GM10248 (cell line): ENCODE measurements at regions not wholly inside any gene's neighbourhood (a gene's known extent, or its start where the extent isn't known, plus 50 kb on each side); places are given as distances from the start of the nearest gene placed in this dataset.
"Not testable (repeated sequence)": the region's sequence is repeated elsewhere in the genome, so short reads cannot be mapped to it uniquely, and the experiment has no call there.

Source experiments
- CTCF ChIA-PET: fragments of 300-600 bp; sonication (Branson Sonifier 250); formaldehyde crosslinking; extraction: SDS; loops from one replicate; lab custom pipeline; 2021; ENCODE audit warnings: antibody characterized with exemption; lab: Yijun Ruan, JAX
- POLR2A ChIA-PET: fragments of 350-650 bp; sonication (Branson Sonifier 250); formaldehyde crosslinking; extraction: SDS; loops from one replicate; lab custom pipeline; 2020; ENCODE audit warnings: antibody characterized with exemption; lab: Yijun Ruan, JAX
- DNase-seq: peaks from one replicate; pipeline ENCODE4 v3.0.0; 2012; ENCODE audit errors: extremely low spot score
- CTCF ChIP-seq: IDR thresholded peaks from 2 replicates; pipeline ENCODE4 v1.5.1; 2012; ENCODE audit warnings: mild to moderate bottlenecking, low read depth; ENCODE audit errors: extremely low read depth, missing control alignments, control extremely low read depth

DNA sequence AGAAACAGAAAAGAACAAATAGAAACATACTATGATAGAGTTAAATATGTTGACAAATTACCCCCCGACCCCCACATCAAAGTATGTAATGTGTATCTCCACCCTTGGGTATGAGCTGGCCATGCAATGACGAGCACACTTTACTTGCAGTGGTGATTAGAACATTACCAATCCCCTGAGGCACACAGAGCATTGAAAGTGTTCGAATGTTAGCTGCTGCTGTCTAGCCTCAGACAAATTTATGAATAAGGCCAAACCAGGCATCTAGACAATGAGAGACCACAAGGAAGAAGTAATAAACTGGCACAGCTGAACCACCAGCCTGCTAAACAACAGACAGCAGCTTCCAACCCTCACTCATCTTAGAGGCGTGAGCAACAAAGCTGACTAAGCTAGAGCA lies 380.5 kb downstream of the DSEL start:
- ChIA-PET CTCF (interaction anchor here (0.9 to 2.9 kb wide), 2 partner anchors 9 to 14 kb away, joined by 3 to 9 read pairs; no protein-coding TSS in a partner anchor), POLR2A (no interaction called here)
- TF ChIP-seq CTCF, result no peak
- DNase-seq, result no peak

GRCh38 chr18:67134911-67135310 lies 381.6 kb downstream of the DSEL start:
- no peak for DNase-seq
- CTCF ChIA-PET, result interaction anchor here (1.0 to 2.9 kb wide), 4 partner anchors 10 to 15 kb away, joined by 3 to 9 read pairs (median 4); no protein-coding TSS in a partner anchor
- POLR2A ChIA-PET, result no interaction called here
- no peak for TF ChIP-seq CTCF

GRCh38 chr18:67133669-67134068 lies 382.9 kb downstream of the DSEL start:
- ChIA-PET CTCF (interaction anchor here (1.0 kb wide), 1 partner anchor 13 kb away, joined by 3 read pairs; no protein-coding TSS in a partner anchor), POLR2A (no interaction called here)
- no peak for TF ChIP-seq CTCF
- no peak for DNase-seq

DNA sequence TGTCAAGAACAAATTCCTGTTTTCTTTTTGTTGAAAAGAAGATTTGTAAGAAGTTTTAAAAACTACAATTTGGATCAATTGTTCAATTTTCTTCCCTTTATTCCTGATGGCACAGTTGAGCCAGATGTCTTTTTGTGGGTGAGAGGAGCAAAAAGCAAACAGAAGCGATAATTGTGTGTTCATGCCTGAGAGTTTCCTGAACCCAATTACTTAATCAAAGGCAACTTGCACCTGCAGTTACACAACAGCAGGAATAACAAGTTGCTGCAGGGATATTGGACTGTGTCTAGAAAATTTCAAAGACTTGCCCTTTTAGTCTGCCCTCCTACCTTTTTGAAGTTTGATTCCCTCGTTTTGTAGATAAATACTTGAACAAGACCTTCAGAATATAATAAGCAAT lies 383.6 kb downstream of the DSEL start:
- POLR2A ChIA-PET, result no interaction called here
- TF ChIP-seq CTCF, result no peak
- DNase-seq, result no peak
- CTCF ChIA-PET, result no interaction called here

- CTCF ChIA-PET, result no interaction called here
- no peak for TF ChIP-seq CTCF
- POLR2A ChIA-PET, result no interaction called here
- DNase-seq, result no peak
These were observed 385.0 kb downstream of the DSEL start for GRCh38 chr18:67131498-67131897.

GRCh38 chr18:67126751-67127150 lies 389.8 kb downstream of the DSEL start:
- CTCF ChIA-PET, POLR2A ChIA-PET, DNase-seq: not testable (repeated sequence)

DNA sequence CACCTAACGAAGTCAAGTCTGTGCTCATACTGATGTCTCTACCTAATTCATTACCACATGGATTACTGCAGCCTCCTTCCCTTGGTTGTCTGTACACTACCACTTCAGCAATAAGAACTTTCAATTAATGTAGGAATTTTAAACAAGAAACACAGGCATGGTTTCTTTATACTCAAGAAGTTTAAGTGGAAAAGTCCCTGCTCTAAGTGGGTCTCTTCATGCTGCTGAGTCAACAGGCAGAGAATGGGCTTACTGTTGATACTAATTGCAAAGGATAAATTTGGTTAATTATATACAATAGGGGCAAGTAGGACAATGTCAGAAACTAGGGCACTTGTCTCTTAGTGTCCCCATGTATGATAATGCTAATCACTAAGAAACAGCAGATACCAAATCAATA lies 392.6 kb downstream of the DSEL start:
- ChIA-PET POLR2A (no interaction called here), CTCF (interaction anchor here (1.8 kb wide), 1 partner anchor 20 kb away, joined by 8 read pairs; no protein-coding TSS in a partner anchor)
- DNase-seq, result no peak
- TF ChIP-seq CTCF, result no peak
